ENCODE measurements at regions not wholly inside any gene's neighbourhood (a gene's known extent, or its start where the extent isn't known, plus 50 kb on each side); places are given as distances from the start of the nearest gene placed in this dataset.
A peak's percentile ranks its signal among the peaks of the same experiment; 100 is the strongest.

GRCh38 chrX:45845142-45845541, 644.5 kb upstream of the DIPK2B start:
- H4K20me1 ChIP-seq (ENCODE audit: control insufficient read depth, extremely low read depth, insufficient read depth, low read length), result peaks cover 6% of the 10 kb centered on the region
- no peak overlapping the region for H3K4me2 ChIP-seq (ENCODE audit: control insufficient read depth, extremely low read depth, insufficient read depth, low read depth, low read length)
- no peaks in the 10 kb centered on the region for H3K9me3 ChIP-seq (ENCODE audit: control insufficient read depth, low read depth, low read length)
- dilution Hi-C loops (cut with MboI; ENCODE audit: extremely low pct_ligation_motif_present, low sequenced_read_pairs), result no loop called here
- H3K4me3 ChIP-seq (ENCODE audit: control insufficient read depth in 2 of 3, extremely low read depth in 1 of 3, insufficient read depth in 2 of 3, low read depth in 1 of 3, low read length in 3 of 3), result no peak overlapping the region
- H3K79me2 ChIP-seq (ENCODE audit: control insufficient read depth, insufficient read depth, low read length), result peaks cover 80% of the 10 kb centered on the region
- peaks cover 2 to 3% of the 10 kb centered on the region in 2 experiments for H3K36me3 ChIP-seq (ENCODE audit: control insufficient read depth in 2 of 2, extremely low read depth in 1 of 2, insufficient read depth in 2 of 2, low read length in 2 of 2)
- DNase-seq (ENCODE audit: low read depth, low spot score) (no peak), FAIRE-seq (no peak)
- peaks cover 2% of the 10 kb centered on the region for H3K9me1 ChIP-seq (ENCODE audit: control insufficient read depth, extremely low read depth, insufficient read depth, low read length)
- TF ChIP-seq CTCF (optimal IDR thresholded peaks at IDR 0.05 in 1 of 3, IDR thresholded peaks at IDR 0.05 in 1 of 3, conservative IDR thresholded peaks at IDR 0.05 in 1 of 3; ENCODE audit: extremely low read depth in 1 of 3, insufficient read depth in 2 of 3, low read length in 3 of 3) (no peak), EZH2 (IDR thresholded peaks at IDR 0.05; ENCODE audit: low read length) (no peak)
- no peaks in the 10 kb centered on the region for H3K27me3 ChIP-seq (ENCODE audit: control insufficient read depth, extremely low read depth, insufficient read depth, low read length)
- H2AFZ ChIP-seq (ENCODE audit: control insufficient read depth, low read length), result no peak overlapping the region
- H3K4me1 ChIP-seq (ENCODE audit: control insufficient read depth, extremely low read depth, insufficient read depth, low read length), result peaks cover 44% of the 10 kb centered on the region
- H3K9ac ChIP-seq (ENCODE audit: control insufficient read depth, extremely low read depth, insufficient read depth, low read length), result no peak overlapping the region
- H3K27ac ChIP-seq (ENCODE audit: control insufficient read depth, insufficient read depth, low read length), result no peak overlapping the region

GRCh38 chrX:45843518-45843917, 642.8 kb upstream of the DIPK2B start:
- peaks cover 84% of the 10 kb centered on the region for H3K79me2 ChIP-seq (ENCODE audit: control insufficient read depth, insufficient read depth, low read length)
- dilution Hi-C loops (cut with MboI; ENCODE audit: extremely low pct_ligation_motif_present, low sequenced_read_pairs), result no loop called here
- H3K4me3 ChIP-seq (ENCODE audit: control insufficient read depth in 2 of 3, extremely low read depth in 1 of 3, insufficient read depth in 2 of 3, low read depth in 1 of 3, low read length in 3 of 3), result no peak overlapping the region
- H2AFZ ChIP-seq (ENCODE audit: control insufficient read depth, low read length), result no peak overlapping the region
- H3K9ac ChIP-seq (ENCODE audit: control insufficient read depth, extremely low read depth, insufficient read depth, low read length), result no peak overlapping the region
- H3K27ac ChIP-seq (ENCODE audit: control insufficient read depth, insufficient read depth, low read length), result no peak overlapping the region
- H4K20me1 ChIP-seq (ENCODE audit: control insufficient read depth, extremely low read depth, insufficient read depth, low read length), result peaks cover 6% of the 10 kb centered on the region
- DNase-seq (ENCODE audit: low read depth, low spot score), result no peak
- H3K36me3 ChIP-seq (ENCODE audit: control insufficient read depth in 2 of 2, extremely low read depth in 1 of 2, insufficient read depth in 2 of 2, low read length in 2 of 2), result peaks cover 2 to 3% of the 10 kb centered on the region in 2 experiments
- H3K9me3 ChIP-seq (ENCODE audit: control insufficient read depth, low read depth, low read length), result no peaks in the 10 kb centered on the region
- FAIRE-seq, result peak; percentile 59
- peaks cover 44% of the 10 kb centered on the region for H3K4me1 ChIP-seq (ENCODE audit: control insufficient read depth, extremely low read depth, insufficient read depth, low read length)
- TF ChIP-seq EZH2 (IDR thresholded peaks at IDR 0.05; ENCODE audit: low read length), result no peak
- TF ChIP-seq CTCF (optimal IDR thresholded peaks at IDR 0.05 in 1 of 3, IDR thresholded peaks at IDR 0.05 in 1 of 3, conservative IDR thresholded peaks at IDR 0.05 in 1 of 3; ENCODE audit: extremely low read depth in 1 of 3, insufficient read depth in 2 of 3, low read length in 3 of 3), result peak in 1 of 3 experiments; percentile 5
- no peaks in the 10 kb centered on the region for H3K27me3 ChIP-seq (ENCODE audit: control insufficient read depth, extremely low read depth, insufficient read depth, low read length)
- peak overlapping the region; percentile 17 for H3K4me2 ChIP-seq (ENCODE audit: control insufficient read depth, extremely low read depth, insufficient read depth, low read depth, low read length)
- H3K9me1 ChIP-seq (ENCODE audit: control insufficient read depth, extremely low read depth, insufficient read depth, low read length), result peaks cover 2% of the 10 kb centered on the region
